IPS DF 6.9 (cell line): ENCODE measurements at regions not wholly inside any gene's neighbourhood (a gene's known extent, or its start where the extent isn't known, plus 50 kb on each side); places are given as distances from the start of the nearest gene placed in this dataset.
"Not testable (repeated sequence)": the region's sequence is repeated elsewhere in the genome, so short reads cannot be mapped to it uniquely, and the experiment has no call there.

Experiments
- DNase-seq: peaks from one replicate; pipeline ENCODE4 v3.0.0-alpha.2; 2013; ENCODE audit warnings: low read depth, low spot score
- H3K27ac ChIP-seq: one replicate; pipeline ENCODE4 v1.5.1; 2013; ENCODE audit warnings: low read length, control low read depth
- H3K27me3 ChIP-seq: 2 replicates; pipeline ENCODE4 v1.6.1; 2013; ENCODE audit warnings: mild to moderate bottlenecking, low read length; ENCODE audit not compliant: control insufficient read depth, insufficient read depth
- H3K36me3 ChIP-seq: 2 replicates; pipeline ENCODE4 v1.6.1; 2013; ENCODE audit warnings: low read length; ENCODE audit not compliant: control insufficient read depth, insufficient read depth
- H3K4me1 ChIP-seq: 2 replicates; pipeline ENCODE4 v1.6.1; 2013; ENCODE audit warnings: low read length; ENCODE audit not compliant: control insufficient read depth, insufficient read depth
- H3K4me3 ChIP-seq: 2 replicates; pipeline ENCODE4 v1.5.1; 2013; ENCODE audit warnings: mild to moderate bottlenecking, low read length
- H3K9me3 ChIP-seq: 2 replicates; pipeline ENCODE4 v1.6.1; 2013; ENCODE audit warnings: low read length, inconsistent platforms; ENCODE audit not compliant: control insufficient read depth, insufficient read depth
- WGBS: extraction: QIAGEN DNeasy Blood & Tissue Kit; methylation state at CpG from one replicate; pipeline ENCODE4 v1.1.7; 2013; ENCODE audit warnings: mixed read lengths, missing lambda C conversion rate; ENCODE audit not compliant: insufficient read length, insufficient coverage; 5-methylcytosine and 5-hydroxymethylcytosine counted together

DNA sequence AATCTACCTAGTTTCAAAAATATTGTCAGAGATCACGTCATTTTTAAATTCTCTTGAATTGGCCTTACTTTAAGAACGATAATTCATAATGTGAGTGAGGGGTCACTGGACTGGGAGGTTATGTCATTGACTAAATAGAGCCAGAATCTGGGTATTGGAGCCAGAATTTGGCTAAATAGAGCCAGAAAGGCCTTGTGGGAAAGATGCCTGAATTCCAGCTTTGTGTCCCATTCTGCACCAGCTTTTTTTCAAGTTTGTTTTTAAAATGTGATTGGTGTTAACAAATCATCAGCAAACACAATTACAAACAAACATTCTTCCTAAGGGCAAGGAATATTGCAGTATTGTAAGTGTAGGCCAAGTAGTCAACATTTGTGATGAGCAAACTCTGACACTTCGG, 233.2 kb upstream of the PRKCQ start:
- no CpG with 5 or more reads among the region's 3 CpGs for WGBS
- Histone ChIP-seq H3K4me3 (no peak overlapping the region), H3K9me3 (no peaks in the 10 kb centered on the region; the same call in 1 of the 2 replicates), H3K4me1 (peaks cover 5% of the 10 kb centered on the region), H3K27me3 (no peaks in the 10 kb centered on the region), H3K27ac (no peak overlapping the region), H3K36me3 (peaks cover 2% of the 10 kb centered on the region; the same call in 1 of the 2 replicates)
- no peak for DNase-seq

GRCh38 chr10:6811153-6811552, 231.1 kb upstream of the PRKCQ start:
- Histone ChIP-seq H3K27ac (no peak overlapping the region), H3K4me3 (no peak overlapping the region), H3K9me3 (no peaks in the 10 kb centered on the region; the same call in 1 of the 2 replicates), H3K36me3 (peaks cover 2% of the 10 kb centered on the region; the same call in 1 of the 2 replicates), H3K27me3 (no peaks in the 10 kb centered on the region), H3K4me1 (peaks cover 5% of the 10 kb centered on the region)
- DNase-seq, result no peak
- WGBS, result no CpG with 5 or more reads among the region's 3 CpGs

- H3K4me3 ChIP-seq, result no peak overlapping the region
- DNase-seq, result no peak
- no peaks in the 10 kb centered on the region for H3K9me3 ChIP-seq
- H3K36me3 ChIP-seq, result no peaks in the 10 kb centered on the region
- no peaks in the 10 kb centered on the region for H3K27me3 ChIP-seq
- H3K27ac ChIP-seq, result no peak overlapping the region
- no CpG with 5 or more reads among the region's 1 CpG for WGBS
- no peaks in the 10 kb centered on the region for H3K4me1 ChIP-seq
Measured at GRCh38 chr10:6803427-6803783, 223.3 kb upstream of the PRKCQ start.

DNA sequence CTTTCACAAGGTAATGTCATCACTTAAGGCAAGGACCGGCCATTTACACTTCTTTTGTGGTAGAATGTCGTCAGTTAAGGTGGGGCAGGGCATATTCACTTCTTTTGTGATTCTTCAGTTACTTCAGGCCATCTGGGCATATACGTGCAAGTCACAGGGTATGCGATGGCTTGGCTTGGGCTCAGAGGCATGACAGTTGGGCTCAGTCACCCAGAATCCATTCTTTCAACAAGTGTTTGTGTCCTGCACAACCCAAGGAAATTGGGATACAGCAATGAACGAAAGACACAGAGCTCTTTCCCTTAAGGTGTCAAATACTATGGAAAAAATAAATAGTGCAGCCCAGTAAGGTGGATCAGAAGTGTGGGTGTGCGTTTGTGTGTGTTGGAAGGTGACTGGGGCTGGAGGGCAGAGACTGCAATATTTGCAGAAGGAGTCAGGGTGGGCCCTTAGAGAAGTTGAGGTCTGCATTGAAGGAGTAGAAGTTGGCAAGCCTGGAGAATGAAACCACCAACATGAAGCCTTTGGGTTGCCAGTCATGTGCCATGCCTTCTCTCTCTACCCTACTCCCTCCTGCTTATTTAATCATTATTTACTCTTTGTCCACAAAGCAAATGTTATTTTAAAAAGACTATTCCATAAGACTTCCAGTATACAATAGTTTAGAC, 222.8 kb upstream of the PRKCQ start:
- Histone ChIP-seq H3K27ac (peak overlapping the region; percentile 60), H3K36me3 (no peaks in the 10 kb centered on the region), H3K27me3 (no peaks in the 10 kb centered on the region), H3K4me1 (no peaks in the 10 kb centered on the region), H3K4me3 (no peak overlapping the region), H3K9me3 (no peaks in the 10 kb centered on the region)
- no peak for DNase-seq
- WGBS, result no CpG with 5 or more reads among the region's 6 CpGs

DNA sequence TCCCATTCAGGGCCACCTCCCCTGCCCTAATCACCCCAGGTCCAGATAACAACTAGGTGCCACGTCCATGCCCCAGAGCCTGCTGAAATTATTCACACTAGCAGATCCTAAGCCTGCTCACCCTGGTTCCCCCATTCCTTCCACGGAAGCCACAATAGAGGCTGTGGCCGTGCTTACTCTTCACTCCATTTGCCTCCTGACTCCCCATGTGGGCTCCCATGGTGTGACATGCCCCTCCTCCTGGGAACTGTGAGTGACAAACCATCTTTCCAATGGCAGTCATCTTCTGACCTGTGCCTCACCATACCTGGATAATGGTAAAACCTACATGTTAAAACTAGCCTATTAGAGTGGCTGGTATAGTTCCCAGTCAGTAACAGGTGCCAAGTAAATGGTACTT, 216.2 kb upstream of the PRKCQ start:
- no peaks in the 10 kb centered on the region for H3K27me3 ChIP-seq
- H3K27ac ChIP-seq, result no peak overlapping the region
- no peaks in the 10 kb centered on the region for H3K9me3 ChIP-seq
- no peak for DNase-seq
- peaks cover 8% of the 10 kb centered on the region; the same call in 1 of the 2 replicates for H3K36me3 ChIP-seq
- H3K4me3 ChIP-seq, result no peak overlapping the region
- H3K4me1 ChIP-seq, result peaks cover 8% of the 10 kb centered on the region
- no CpG with 5 or more reads among the region's 3 CpGs for WGBS

DNA sequence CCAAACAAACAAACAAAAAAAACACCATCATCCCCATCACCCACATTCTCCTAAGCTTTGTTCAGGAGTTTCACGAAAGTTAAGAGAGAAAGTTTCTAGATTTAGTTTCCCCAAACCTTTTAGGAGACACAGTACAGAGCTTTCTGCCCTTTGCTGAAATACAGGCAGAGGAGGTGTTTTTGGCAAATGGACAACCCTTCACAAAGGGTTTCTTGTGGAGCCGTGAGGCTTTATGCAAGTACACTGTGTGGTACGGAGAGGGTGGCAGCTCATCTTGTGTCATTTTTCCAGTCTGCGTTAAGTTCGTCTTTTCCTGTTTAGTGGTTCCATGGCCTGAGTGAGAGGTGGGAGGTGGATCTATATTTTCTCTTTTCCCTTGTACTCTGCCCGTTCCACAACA, 215.5 kb upstream of the PRKCQ start:
- WGBS, result no CpG with 5 or more reads among the region's 6 CpGs
- no peak overlapping the region for H3K4me3 ChIP-seq
- peaks cover 8% of the 10 kb centered on the region for H3K4me1 ChIP-seq
- no peaks in the 10 kb centered on the region for H3K9me3 ChIP-seq
- DNase-seq, result no peak
- H3K36me3 ChIP-seq, result peaks cover 8% of the 10 kb centered on the region; the same call in 1 of the 2 replicates
- H3K27ac ChIP-seq, result peak overlapping the region; percentile 67
- H3K27me3 ChIP-seq, result no peaks in the 10 kb centered on the region

DNA sequence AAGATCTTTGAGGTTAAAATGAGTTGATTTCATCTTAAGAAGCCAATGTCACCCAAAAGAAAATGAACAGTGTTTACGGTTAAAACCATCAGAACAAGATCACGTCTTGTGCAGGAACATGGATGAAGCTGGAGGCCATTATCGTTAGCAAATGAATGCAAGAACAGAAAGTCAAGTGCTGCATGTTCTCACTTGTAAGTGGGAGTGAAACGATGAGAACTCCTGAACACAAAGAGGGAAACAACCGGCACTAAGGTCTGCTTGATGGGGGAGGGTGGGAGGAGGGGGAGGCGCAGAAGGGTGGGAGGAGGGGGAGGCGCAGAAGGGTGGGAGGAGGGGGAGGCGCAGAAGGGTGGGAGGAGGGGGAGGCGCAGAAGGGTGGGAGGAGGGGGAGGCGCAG, 214.8 kb upstream of the PRKCQ start:
- no CpG with 5 or more reads among the region's 10 CpGs for WGBS
- not testable (repeated sequence) for H3K27me3 ChIP-seq, H3K36me3 ChIP-seq, H3K4me1 ChIP-seq, DNase-seq, H3K27ac ChIP-seq, H3K9me3 ChIP-seq, H3K4me3 ChIP-seq

DNA sequence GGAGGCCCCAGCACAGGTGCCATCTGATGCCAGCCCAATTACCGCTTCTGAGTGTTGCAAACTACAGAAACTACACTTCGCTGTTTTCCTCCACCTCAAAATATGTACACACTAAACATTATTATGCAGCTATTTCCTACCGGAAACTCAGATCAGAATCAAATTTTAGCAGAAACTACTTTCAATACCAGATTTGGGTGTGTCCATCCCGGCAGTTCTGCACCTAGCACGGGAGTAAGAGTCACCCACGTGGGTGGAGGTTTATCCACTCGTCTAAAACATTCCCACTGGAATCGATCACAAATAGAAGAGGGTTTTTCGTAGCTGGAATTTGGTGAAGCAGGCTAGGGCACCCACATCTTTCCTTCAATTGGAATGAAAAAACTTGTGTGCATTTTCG, 214.4 kb upstream of the PRKCQ start:
- Histone ChIP-seq H3K27me3 (no peaks in the 10 kb centered on the region), H3K4me3 (no peak overlapping the region), H3K27ac (no peak overlapping the region), H3K9me3 (no peaks in the 10 kb centered on the region), H3K4me1 (peaks cover 8% of the 10 kb centered on the region), H3K36me3 (peaks cover 12% of the 10 kb centered on the region; the same call in 1 of the 2 replicates)
- no CpG with 5 or more reads among the region's 10 CpGs for WGBS
- no peak for DNase-seq

DNA sequence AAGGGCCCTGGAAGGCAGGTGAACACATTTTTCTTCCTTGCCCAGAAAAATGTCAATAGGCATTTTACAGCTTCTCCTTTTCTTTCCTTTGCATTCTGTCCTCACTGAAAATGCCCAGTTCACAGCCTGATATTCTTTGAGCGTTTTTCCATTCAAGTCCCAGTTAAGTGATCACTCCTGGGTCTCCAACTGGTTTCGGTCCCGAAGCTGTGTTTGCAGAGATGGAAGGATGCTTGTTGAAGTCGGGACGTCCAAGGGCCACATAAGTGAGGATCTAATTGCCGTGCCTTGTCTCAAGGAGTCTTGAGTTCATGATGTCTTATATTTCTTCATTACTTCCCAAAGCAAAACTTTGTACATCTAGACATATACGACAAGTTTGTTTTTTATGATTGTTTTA, 208.7 kb upstream of the PRKCQ start:
- no peak overlapping the region for H3K27ac ChIP-seq
- peaks cover 10% of the 10 kb centered on the region; the same call in 1 of the 2 replicates for H3K36me3 ChIP-seq
- 100% methylated on average over 1 of the region's 7 CpGs for WGBS
- H3K4me1 ChIP-seq, result peaks cover 4% of the 10 kb centered on the region; the same call in 1 of the 2 replicates
- H3K27me3 ChIP-seq, result no peaks in the 10 kb centered on the region
- no peak overlapping the region for H3K4me3 ChIP-seq
- DNase-seq, result no peak
- no peaks in the 10 kb centered on the region for H3K9me3 ChIP-seq

- H3K4me1 ChIP-seq, result peaks cover 4% of the 10 kb centered on the region; the same call in 1 of the 2 replicates
- H3K27ac ChIP-seq, result no peak overlapping the region
- WGBS, result no CpG with 5 or more reads among the region's 5 CpGs
- no peak for DNase-seq
- H3K4me3 ChIP-seq, result no peak overlapping the region
- peaks cover 10% of the 10 kb centered on the region; the same call in 1 of the 2 replicates for H3K36me3 ChIP-seq
- no peaks in the 10 kb centered on the region for H3K9me3 ChIP-seq
- no peaks in the 10 kb centered on the region for H3K27me3 ChIP-seq
Measured at GRCh38 chr10:6788231-6788630, 208.2 kb upstream of the PRKCQ start.

- DNase-seq, result no peak
- Histone ChIP-seq H3K9me3 (no peaks in the 10 kb centered on the region), H3K27me3 (no peaks in the 10 kb centered on the region), H3K36me3 (peaks cover 10% of the 10 kb centered on the region; the same call in 1 of the 2 replicates), H3K4me1 (peaks cover 4% of the 10 kb centered on the region; the same call in 1 of the 2 replicates), H3K27ac (no peak overlapping the region), H3K4me3 (no peak overlapping the region)
- no CpG with 5 or more reads among the region's 3 CpGs for WGBS
Measured at GRCh38 chr10:6787718-6788117, 207.6 kb upstream of the PRKCQ start.
